Naive thymus-derived CD4-positive, alpha-beta T cell (primary cell): ENCODE measurements at regions not wholly inside any gene's neighbourhood (a gene's known extent, or its start where the extent isn't known, plus 50 kb on each side); places are given as distances from the start of the nearest gene placed in this dataset.
"Not testable (repeated sequence)": the region's sequence is repeated elsewhere in the genome, so short reads cannot be mapped to it uniquely, and the experiment has no call there.

Experiments
- ATAC-seq: fragments of 150-1000 bp; cut with Tn5 transposase; 2 replicates; pipeline ENCODE4 v1.10.0; 2021; ENCODE audit warnings: mild to moderate bottlenecking, moderate library complexity
- CTCF ChIA-PET: fragments of 350-600 bp; sonication (Branson Sonifier 250); formaldehyde crosslinking; loops from one replicate; lab custom pipeline; 2021; ENCODE audit warnings: antibody characterized with exemption; lab: Charles Lee
- POLR2A ChIA-PET: fragments of 350-600 bp; sonication (Branson Sonifier 250); formaldehyde crosslinking; loops from one replicate; lab custom pipeline; 2021; ENCODE audit warnings: antibody characterized with exemption, inconsistent platforms; lab: Charles Lee
- DNase-seq, 9 donors: peaks; one replicate each; pipeline versions ENCODE4 v3.0.0 to v3.0.0-alpha.2; 2020 to 2022; ENCODE audit warnings: mixed read lengths in 1 of 9
- H3K27ac ChIP-seq: one replicate; pipeline ENCODE4 v1.7.0; 2013; ENCODE audit warnings: mild to moderate bottlenecking, low read depth, low read length, moderate library complexity
- H3K27me3 ChIP-seq, 2 donors: one replicate each; pipeline ENCODE4 v1.7.0; 2013; ENCODE audit warnings: low read length in 2 of 2, mild to moderate bottlenecking in 2 of 2, moderate library complexity in 2 of 2; ENCODE audit not compliant: control insufficient read depth in 2 of 2, insufficient read depth in 2 of 2
- H3K36me3 ChIP-seq, 3 experiments: 1 replicate in 2 of 3; 2 replicates in 1 of 3; pipeline ENCODE4 v1.7.0; 2013; ENCODE audit warnings: low read length in 3 of 3, mild to moderate bottlenecking in 3 of 3, moderate library complexity in 1 of 3; ENCODE audit not compliant: insufficient read depth in 3 of 3, control insufficient read depth in 2 of 3
- H3K4me1 ChIP-seq, 2 donors: one replicate each; pipeline ENCODE4 v1.7.0; 2013; ENCODE audit warnings: low read length in 2 of 2, mild to moderate bottlenecking in 2 of 2, moderate library complexity in 1 of 2; ENCODE audit not compliant: control insufficient read depth in 2 of 2, insufficient read depth in 2 of 2
- H3K4me3 ChIP-seq: 2 replicates; pipeline ENCODE4 v1.7.0; 2013; ENCODE audit warnings: mild to moderate bottlenecking, low read length
- H3K9me3 ChIP-seq, 3 experiments: 1 replicate in 2 of 3; 2 replicates in 1 of 3; pipeline ENCODE4 v1.7.0; 2013; ENCODE audit warnings: low read length in 3 of 3; ENCODE audit not compliant: control insufficient read depth in 2 of 3
- H3K27ac Mint-ChIP-seq, 9 donors: one replicate each; pipeline ENCODE4 v1.8.0; 2020 to 2022; ENCODE audit warnings: mixed read lengths in 9 of 9, mild to moderate bottlenecking in 8 of 9, moderate library complexity in 5 of 9, inconsistent platforms in 2 of 9
- H3K27me3 Mint-ChIP-seq, 5 donors: one replicate each; pipeline ENCODE4 v1.8.0; 2021 to 2022; ENCODE audit warnings: mixed read lengths in 5 of 5, mild to moderate bottlenecking in 1 of 5
- H3K36me3 Mint-ChIP-seq, 5 donors: one replicate each; pipeline ENCODE4 v1.8.0; 2020 to 2022; ENCODE audit warnings: mixed read lengths in 5 of 5, mild to moderate bottlenecking in 3 of 5, inconsistent platforms in 1 of 5
- H3K4me1 Mint-ChIP-seq, 7 donors: one replicate each; pipeline ENCODE4 v1.8.0; 2020 to 2022; ENCODE audit warnings: mixed read lengths in 7 of 7, mild to moderate bottlenecking in 3 of 7, inconsistent platforms in 1 of 7
- H3K4me3 Mint-ChIP-seq, 10 donors: one replicate each; pipeline ENCODE4 v1.8.0; 2020 to 2022; ENCODE audit warnings: mild to moderate bottlenecking in 10 of 10, mixed read lengths in 10 of 10, moderate library complexity in 6 of 10, inconsistent platforms in 2 of 10
- H3K9me3 Mint-ChIP-seq, 11 donors: one replicate each; pipeline ENCODE4 v1.8.0; 2020 to 2022; ENCODE audit warnings: mixed read lengths in 11 of 11, mild to moderate bottlenecking in 4 of 11, inconsistent platforms in 1 of 11, moderate library complexity in 1 of 11
- intact Hi-C, 2 donors: fragments of 100-400 bp; cut with micrococcal nuclease; formaldehyde crosslinking; loops; one replicate each; pipeline ENCODE4 v1.15.1; 2023

DNA sequence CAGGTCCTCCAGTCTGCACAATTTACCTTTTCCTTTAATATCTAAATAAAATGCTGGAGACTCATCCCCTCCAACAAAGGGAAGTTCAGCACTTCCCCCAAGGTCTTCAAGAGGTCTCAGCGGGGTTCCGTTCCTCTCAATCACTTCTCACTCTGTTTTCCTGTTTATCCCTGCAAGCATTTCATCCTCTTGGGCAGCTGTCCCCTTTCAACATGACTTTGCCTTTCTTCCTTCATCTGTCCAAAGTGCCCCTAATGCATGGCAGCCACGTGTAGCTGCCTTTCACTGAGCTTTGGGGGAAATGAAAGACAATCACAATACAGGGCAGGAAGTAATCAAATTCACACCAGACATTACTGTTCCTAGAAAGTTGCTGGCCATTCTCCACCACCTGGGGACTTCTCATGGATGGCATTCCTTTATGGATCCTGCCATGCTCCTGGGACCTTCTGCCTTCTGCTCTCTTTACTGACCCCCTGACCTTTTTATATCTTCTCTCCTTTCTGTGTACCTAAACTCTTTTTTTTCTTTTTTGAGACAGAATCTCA is 79.7 kb upstream of the USP9X start:
- Mint-ChIP-seq H3K27ac (peak overlapping the region in 1 of 9 donors; percentile 23), H3K4me1 (peaks cover 9 to 18% (median 13%) of the 10 kb centered on the region in 7 donors), H3K27me3 (peaks cover 0 to 3% (median 0%) of the 10 kb centered on the region in 5 donors), H3K4me3 (peak overlapping the region in 2 of 10 donors; percentile 29 to 60), H3K9me3 (peaks cover 0 to 4% (median 0%) of the 10 kb centered on the region in 11 donors), H3K36me3 (no peaks in the 10 kb centered on the region)
- intact Hi-C loops = no loop called here
- Histone ChIP-seq H3K9me3 (no peaks in the 10 kb centered on the region), H3K27ac (no peak overlapping the region), H3K4me3 (no peak overlapping the region), H3K4me1 (peaks cover 3 to 4% of the 10 kb centered on the region in 2 donors), H3K27me3 (no peaks in the 10 kb centered on the region), H3K36me3 (no peaks in the 10 kb centered on the region)
- POLR2A ChIA-PET = no interaction called here
- CTCF ChIA-PET = no interaction called here
- ATAC-seq = no peak
- no peak for DNase-seq

- peak overlapping the region; percentile 32 for H3K4me3 ChIP-seq
- peaks cover 7% of the 10 kb centered on the region in 2 donors for H3K4me1 ChIP-seq
- Mint-ChIP-seq H3K4me1 (peaks cover 14 to 31% (median 21%) of the 10 kb centered on the region in 7 donors), H3K27ac (peak overlapping the region; percentile 88 to 94 (median 91)), H3K36me3 (no peaks in the 10 kb centered on the region), H3K9me3 (peaks cover 0 to 4% (median 0%) of the 10 kb centered on the region in 11 donors), H3K4me3 (peak overlapping the region; percentile 67 to 81 (median 76)), H3K27me3 (peaks cover 0 to 3% (median 0%) of the 10 kb centered on the region in 5 donors)
- intact Hi-C loops = loop anchor here (1.0 to 10.0 kb wide), 6 partner anchors 74 to 363 kb away; partner anchors contain the start of genes CXorf38 (in 1 of the 2) and USP9X (in 1 of the 2)
- DNase-seq = peak; percentile 8 to 71 (median 59)
- ATAC-seq = peak; percentile 93
- no peaks in the 10 kb centered on the region for H3K9me3 ChIP-seq
- no peaks in the 10 kb centered on the region for H3K27me3 ChIP-seq
- CTCF ChIA-PET = interaction anchor here (1.1 kb wide), 1 partner anchor 105 kb away, joined by 5 read pairs; no protein-coding TSS in a partner anchor
- H3K27ac ChIP-seq = peak overlapping the region; percentile 68
- POLR2A ChIA-PET = interaction anchor here (0.6 to 2.0 kb wide), 4 partner anchors 74 to 476 kb away, joined by 3 to 12 read pairs (median 4); partner anchors contain the start of gene USP9X
- H3K36me3 ChIP-seq = no peaks in the 10 kb centered on the region
Observed at GRCh38 chrX:41009850-41010846, 75.1 kb upstream of the USP9X start.

DNA sequence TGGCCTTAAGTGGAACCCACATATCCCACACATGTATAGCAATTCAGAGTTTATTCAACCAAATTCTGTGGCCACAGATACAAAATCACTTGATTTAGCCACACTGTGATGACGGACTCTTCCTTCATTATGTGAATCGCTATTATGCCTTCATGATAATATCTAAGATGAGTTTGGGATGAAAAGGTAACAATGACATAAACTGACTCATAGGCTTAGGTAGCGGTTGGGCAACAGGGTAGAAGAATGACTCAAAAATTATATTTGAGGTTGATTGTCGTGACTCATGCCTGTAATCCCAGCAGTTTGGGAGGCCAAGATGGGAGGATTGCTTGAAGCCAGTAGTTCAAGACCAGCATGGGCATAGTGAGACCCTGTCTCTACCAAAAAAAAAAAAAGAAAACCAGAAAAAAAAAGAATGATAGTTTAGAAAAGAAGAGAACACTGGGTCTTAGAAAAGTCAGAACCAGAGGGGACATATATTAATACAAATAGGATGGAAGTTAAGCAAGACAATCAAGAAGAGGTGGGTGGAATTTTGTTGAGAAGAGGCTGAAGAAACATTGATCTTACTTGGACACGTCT is 70.4 kb upstream of the USP9X start:
- peaks cover 7% of the 10 kb centered on the region in 2 donors for H3K4me1 ChIP-seq
- ChIA-PET CTCF (no interaction called here), POLR2A (no interaction called here)
- Mint-ChIP-seq H3K4me3 (no peak overlapping the region), H3K4me1 (peaks cover 5 to 19% (median 14%) of the 10 kb centered on the region in 7 donors), H3K27ac (peak overlapping the region in 1 of 9 donors; percentile 57), H3K27me3 (no peaks in the 10 kb centered on the region), H3K9me3 (no peaks in the 10 kb centered on the region), H3K36me3 (no peaks in the 10 kb centered on the region)
- ATAC-seq = no peak
- H3K27ac ChIP-seq = no peak overlapping the region
- no peak for DNase-seq
- H3K36me3 ChIP-seq = no peaks in the 10 kb centered on the region
- H3K4me3 ChIP-seq = no peak overlapping the region
- intact Hi-C loops = loop anchor here in 1 of 2 donors (10.0 kb wide), 1 partner anchor 100 kb away; no protein-coding TSS in a partner anchor
- no peaks in the 10 kb centered on the region for H3K9me3 ChIP-seq
- H3K27me3 ChIP-seq = no peaks in the 10 kb centered on the region

GRCh38 chrX:41017785-41018184 is 67.5 kb upstream of the USP9X start:
- intact Hi-C loops = loop anchor here in 1 of 2 donors (10.0 kb wide), 1 partner anchor 97 kb away; no protein-coding TSS in a partner anchor
- ATAC-seq, H3K4me1 Mint-ChIP-seq, POLR2A ChIA-PET, H3K9me3 ChIP-seq, H3K27me3 ChIP-seq, H3K9me3 Mint-ChIP-seq, H3K27me3 Mint-ChIP-seq, H3K4me1 ChIP-seq, H3K36me3 Mint-ChIP-seq, H3K27ac Mint-ChIP-seq, DNase-seq, H3K4me3 Mint-ChIP-seq, H3K4me3 ChIP-seq, H3K27ac ChIP-seq, H3K36me3 ChIP-seq: not testable (repeated sequence)
- CTCF ChIA-PET = interaction anchor here (0.7 kb wide), 1 partner anchor 140 kb away, joined by 5 read pairs; no protein-coding TSS in a partner anchor

DNA sequence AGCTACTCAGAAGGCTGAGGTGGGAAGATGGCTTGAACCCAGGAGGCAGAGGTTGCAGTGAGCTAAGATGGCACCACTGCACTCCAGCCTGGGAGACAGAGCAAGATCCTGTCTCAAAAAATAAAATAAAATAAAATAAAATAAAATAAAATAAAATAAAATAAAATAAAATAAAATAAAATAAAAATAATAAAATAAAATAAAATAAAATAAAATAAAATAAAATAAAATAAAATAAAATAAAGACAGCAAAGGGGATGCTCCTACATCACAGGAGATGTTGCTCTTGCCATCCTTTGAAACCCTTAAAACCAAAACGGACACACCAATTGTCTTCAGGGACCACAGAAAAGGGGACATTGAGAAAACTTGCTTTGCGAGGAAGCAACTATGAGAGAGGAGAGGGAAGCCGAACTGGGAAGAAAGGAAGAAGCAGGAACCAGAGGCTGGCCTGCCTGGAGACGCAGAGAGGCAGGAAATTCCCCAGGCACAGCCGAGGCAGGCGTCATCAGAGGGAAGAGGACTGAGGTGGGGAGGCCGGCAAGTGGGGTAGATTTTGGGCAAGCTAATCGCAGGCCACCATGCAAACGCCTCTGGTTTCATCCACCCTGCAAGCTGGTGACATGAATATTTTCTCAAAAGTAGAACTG is 66.7 kb upstream of the USP9X start:
- H3K4me3 ChIP-seq, DNase-seq, H3K9me3 ChIP-seq, H3K4me1 Mint-ChIP-seq, H3K4me1 ChIP-seq, ATAC-seq, H3K27me3 ChIP-seq, CTCF ChIA-PET, H3K9me3 Mint-ChIP-seq, H3K27ac Mint-ChIP-seq, POLR2A ChIA-PET, H3K27me3 Mint-ChIP-seq, H3K4me3 Mint-ChIP-seq, H3K36me3 Mint-ChIP-seq, H3K36me3 ChIP-seq, H3K27ac ChIP-seq: not testable (repeated sequence)
- intact Hi-C loops = loop anchor here in 1 of 2 donors (10.0 kb wide), 1 partner anchor 96 kb away; no protein-coding TSS in a partner anchor

DNA sequence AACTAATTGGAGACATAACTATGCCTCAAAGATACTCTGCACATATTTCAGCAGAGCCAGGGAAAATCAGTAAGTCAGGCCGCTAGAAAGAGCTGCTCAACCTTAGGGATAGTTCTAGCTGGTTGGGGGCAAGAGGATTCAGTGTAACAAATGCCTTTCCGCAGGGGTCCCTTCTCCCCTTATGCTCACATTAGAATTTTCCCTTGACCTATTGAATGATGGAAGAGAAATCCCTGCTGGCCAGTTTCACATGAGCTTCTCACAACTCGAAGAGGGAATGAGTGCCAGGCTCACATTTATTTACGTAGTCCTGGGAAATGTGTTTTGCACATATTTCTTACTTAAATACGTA is 66.2 kb upstream of the USP9X start:
- ATAC-seq = no peak
- Mint-ChIP-seq H3K27me3 (no peaks in the 10 kb centered on the region), H3K9me3 (peaks cover 0 to 5% (median 0%) of the 10 kb centered on the region in 11 donors), H3K4me1 (peaks cover 0 to 3% (median 0%) of the 10 kb centered on the region in 7 donors), H3K27ac (no peak overlapping the region), H3K4me3 (no peak overlapping the region), H3K36me3 (no peaks in the 10 kb centered on the region)
- Histone ChIP-seq H3K4me3 (no peak overlapping the region), H3K36me3 (no peaks in the 10 kb centered on the region), H3K27me3 (no peaks in the 10 kb centered on the region), H3K9me3 (no peaks in the 10 kb centered on the region), H3K27ac (no peak overlapping the region), H3K4me1 (no peaks in the 10 kb centered on the region)
- no peak for DNase-seq
- intact Hi-C loops = loop anchor here in 1 of 2 donors (10.0 kb wide), 1 partner anchor 96 kb away; no protein-coding TSS in a partner anchor
- ChIA-PET CTCF (no interaction called here), POLR2A (no interaction called here)
